Stimulated activated CD8-positive, alpha-beta memory T cell treated with anti-CD3 and anti-CD28 coated beads, Interleukin-15, amount 100 ng/mL, for 48 hours (primary cell): ENCODE measurements at regions not wholly inside any gene's neighbourhood (a gene's known extent, or its start where the extent isn't known, plus 50 kb on each side); places are given as distances from the start of the nearest gene placed in this dataset.

Experiments used
- DNase-seq, 2 donors: peaks; one replicate each; pipeline ENCODE4 v3.0.0-alpha.2; 2020; ENCODE audit warnings: low read depth in 2 of 2

GRCh38 chr6:3643921-3644738, 107.4 kb downstream of the PXDC1 start:
- no peak for DNase-seq

GRCh38 chr6:3640868-3641267, 110.6 kb downstream of the PXDC1 start:
- no peak for DNase-seq

GRCh38 chr6:3638662-3639061, 112.9 kb downstream of the PXDC1 start:
- no peak for DNase-seq

GRCh38 chr6:3636060-3636459, 115.5 kb downstream of the PXDC1 start:
- no peak for DNase-seq

- DNase-seq = no peak
Measured at GRCh38 chr6:3635482-3635881, 116.0 kb downstream of the PXDC1 start.

GRCh38 chr6:3634280-3634816, 117.2 kb downstream of the PXDC1 start:
- no peak for DNase-seq

GRCh38 chr6:3633711-3634110, 117.8 kb downstream of the PXDC1 start:
- DNase-seq = no peak

- DNase-seq = no peak
Measured at GRCh38 chr6:3631877-3632276, 119.6 kb downstream of the PXDC1 start.

- no peak for DNase-seq
Measured at GRCh38 chr6:3631186-3631585, 120.3 kb downstream of the PXDC1 start.

- no peak for DNase-seq
Measured at GRCh38 chr6:3630258-3630835, 121.2 kb downstream of the PXDC1 start.

- DNase-seq = no peak
Measured at GRCh38 chr6:3627956-3628835, 123.3 kb downstream of the PXDC1 start.

GRCh38 chr6:3627501-3627900, 124.0 kb downstream of the PXDC1 start:
- DNase-seq = no peak

- no peak for DNase-seq
Measured at GRCh38 chr6:3625980-3626563, 125.4 kb downstream of the PXDC1 start.

- no peak for DNase-seq
Measured at GRCh38 chr6:3625149-3625979, 126.1 kb downstream of the PXDC1 start.

GRCh38 chr6:3624250-3625136, 127.0 kb downstream of the PXDC1 start:
- DNase-seq = no peak

GRCh38 chr6:3623451-3624249, 127.9 kb downstream of the PXDC1 start:
- DNase-seq = peak; percentile 6 to 16

- DNase-seq = no peak
Measured at GRCh38 chr6:3621411-3621810, 130.1 kb downstream of the PXDC1 start.

GRCh38 chr6:3620937-3621336, 130.6 kb downstream of the PXDC1 start:
- no peak for DNase-seq

- DNase-seq = no peak
Measured at GRCh38 chr6:3620389-3620788, 131.1 kb downstream of the PXDC1 start.
